ENCODE measurements at regions not wholly inside any gene's neighbourhood (a gene's known extent, or its start where the extent isn't known, plus 50 kb on each side); places are given as distances from the start of the nearest gene placed in this dataset.

DNA sequence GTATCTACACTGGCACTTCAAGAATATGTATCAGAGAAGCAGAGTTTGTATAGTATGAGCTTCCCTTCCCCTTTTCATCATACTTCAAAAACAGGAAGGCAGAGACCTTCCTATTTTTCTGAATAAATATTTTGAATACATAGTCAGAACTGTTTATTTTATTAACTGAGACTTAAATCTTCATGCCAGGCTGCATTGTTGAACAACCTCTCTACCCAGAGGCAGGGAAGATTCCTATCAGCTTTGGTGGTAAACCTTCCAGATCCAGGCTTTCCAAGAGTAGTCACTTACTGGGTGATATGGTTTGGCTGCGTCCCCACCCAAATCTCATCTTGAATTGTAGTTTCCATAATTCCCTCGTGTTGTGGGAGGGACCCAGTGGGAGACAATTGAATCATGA, 217.4 kb upstream of the ATP11B start:
- Histone ChIP-seq H3K27me3 (no peaks in the 10 kb centered on the region), H3K4me1 (no peaks in the 10 kb centered on the region), H3K27ac (no peak overlapping the region), H3K9me3 (no peaks in the 10 kb centered on the region), H3K4me3 (no peak overlapping the region), H3K36me3 (no peaks in the 10 kb centered on the region)
- no peak for DNase-seq (ENCODE audit: extremely low spot score in 2 of 2)
- no peak for TF ChIP-seq POLR2AphosphoS5 (IDR thresholded peaks at IDR 0.05; ENCODE audit: insufficient read depth in 1 of 2, low read depth in 1 of 2)
- no peak for TF ChIP-seq POLR2A (IDR thresholded peaks at IDR 0.05)
- no peak for TF ChIP-seq CTCF (IDR thresholded peaks at IDR 0.05)
- intact Hi-C loops (cut with DNase I) = no loop called here

- Histone ChIP-seq H3K27me3 (no peaks in the 10 kb centered on the region), H3K4me3 (no peak overlapping the region), H3K36me3 (no peaks in the 10 kb centered on the region), H3K27ac (no peak overlapping the region), H3K9me3 (no peaks in the 10 kb centered on the region), H3K4me1 (no peaks in the 10 kb centered on the region)
- TF ChIP-seq CTCF (IDR thresholded peaks at IDR 0.05) (no peak), POLR2AphosphoS5 (IDR thresholded peaks at IDR 0.05; ENCODE audit: insufficient read depth in 1 of 2, low read depth in 1 of 2) (no peak), POLR2A (IDR thresholded peaks at IDR 0.05) (no peak)
- intact Hi-C loops (cut with DNase I) = no loop called here
- no peak for DNase-seq (ENCODE audit: extremely low spot score in 2 of 2)
Measured at GRCh38 chr3:182583545-182583944, 209.8 kb upstream of the ATP11B start.

GRCh38 chr3:182585532-182586150, 207.7 kb upstream of the ATP11B start:
- no peak for DNase-seq (ENCODE audit: extremely low spot score in 2 of 2)
- Histone ChIP-seq H3K36me3 (no peaks in the 10 kb centered on the region), H3K9me3 (no peaks in the 10 kb centered on the region), H3K27me3 (no peaks in the 10 kb centered on the region), H3K27ac (no peak overlapping the region), H3K4me1 (no peaks in the 10 kb centered on the region), H3K4me3 (no peak overlapping the region)
- TF ChIP-seq CTCF (IDR thresholded peaks at IDR 0.05) (no peak), POLR2AphosphoS5 (IDR thresholded peaks at IDR 0.05; ENCODE audit: insufficient read depth in 1 of 2, low read depth in 1 of 2) (no peak), POLR2A (IDR thresholded peaks at IDR 0.05) (no peak)
- intact Hi-C loops (cut with DNase I) = no loop called here

DNA sequence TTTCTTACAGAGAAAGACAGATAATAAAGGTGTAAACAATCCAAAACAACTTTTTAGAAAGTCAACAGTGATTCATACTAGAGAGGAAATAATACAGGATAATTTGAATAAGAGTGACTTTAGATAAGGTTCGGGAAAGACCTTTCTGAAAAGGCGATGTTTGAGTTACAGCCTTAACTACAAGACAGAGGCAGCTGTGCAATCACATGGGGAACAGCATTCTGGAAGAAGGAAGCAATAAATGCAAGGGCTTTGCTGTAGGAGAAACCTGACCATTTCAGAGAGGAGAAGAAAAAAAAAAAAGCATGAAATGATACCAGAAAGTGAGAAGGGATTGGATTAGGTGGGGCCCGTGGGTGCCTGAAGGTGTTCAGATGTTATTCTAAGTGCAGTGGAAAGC, 200.6 kb upstream of the ATP11B start:
- H3K4me1 ChIP-seq = no peaks in the 10 kb centered on the region
- intact Hi-C loops (cut with DNase I) = no loop called here
- no peak for TF ChIP-seq POLR2AphosphoS5 (IDR thresholded peaks at IDR 0.05; ENCODE audit: insufficient read depth in 1 of 2, low read depth in 1 of 2)
- TF ChIP-seq CTCF (IDR thresholded peaks at IDR 0.05) = no peak
- no peak for TF ChIP-seq POLR2A (IDR thresholded peaks at IDR 0.05)

GRCh38 chr3:182596676-182597410, 196.5 kb upstream of the ATP11B start:
- intact Hi-C loops (cut with DNase I) = no loop called here
- H3K9me3 ChIP-seq = no peaks in the 10 kb centered on the region
- no peaks in the 10 kb centered on the region for H3K27me3 ChIP-seq
- no peak for DNase-seq (ENCODE audit: extremely low spot score in 2 of 2)
- H3K4me3 ChIP-seq = no peak overlapping the region
- no peaks in the 10 kb centered on the region for H3K4me1 ChIP-seq
- no peak overlapping the region for H3K27ac ChIP-seq
- H3K36me3 ChIP-seq = no peaks in the 10 kb centered on the region
- no peak for TF ChIP-seq POLR2AphosphoS5 (IDR thresholded peaks at IDR 0.05; ENCODE audit: insufficient read depth in 1 of 2, low read depth in 1 of 2)
- no peak for TF ChIP-seq POLR2A (IDR thresholded peaks at IDR 0.05)
- TF ChIP-seq CTCF (IDR thresholded peaks at IDR 0.05) = no peak

More for the DNA sequence above, 200.6 kb upstream of the ATP11B start:
- Histone ChIP-seq H3K4me3 (no peak overlapping the region), H3K36me3 (no peaks in the 10 kb centered on the region), H3K27ac (no peak overlapping the region), H3K9me3 (no peaks in the 10 kb centered on the region), H3K27me3 (no peaks in the 10 kb centered on the region)
- no peak for DNase-seq (ENCODE audit: extremely low spot score in 2 of 2)

All from vagina (tissue), 2 donors.